ENCODE measurements at regions not wholly inside any gene's neighbourhood (a gene's known extent, or its start where the extent isn't known, plus 50 kb on each side); places are given as distances from the start of the nearest gene placed in this dataset.

DNA sequence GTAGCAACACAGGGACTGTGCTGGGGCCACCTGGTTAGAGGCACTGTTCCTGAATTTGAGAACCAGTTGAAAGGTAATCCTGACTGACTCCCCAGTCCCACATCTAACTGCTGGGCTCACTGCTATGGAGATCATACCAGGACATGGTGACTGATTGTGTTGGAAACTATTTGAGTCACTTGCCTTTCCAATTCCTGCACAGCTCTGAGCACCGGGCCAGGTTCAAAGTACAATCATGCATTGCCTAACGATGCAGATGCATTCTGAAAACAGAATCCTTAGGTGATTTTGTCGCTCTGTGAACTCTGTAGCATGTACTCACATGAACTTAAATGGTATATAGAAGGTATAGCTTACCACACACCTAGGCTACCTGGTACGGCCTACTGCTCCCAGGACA is 215.3 kb downstream of the BMP7 start (continued):
- TF ChIP-seq, protein P1, sequence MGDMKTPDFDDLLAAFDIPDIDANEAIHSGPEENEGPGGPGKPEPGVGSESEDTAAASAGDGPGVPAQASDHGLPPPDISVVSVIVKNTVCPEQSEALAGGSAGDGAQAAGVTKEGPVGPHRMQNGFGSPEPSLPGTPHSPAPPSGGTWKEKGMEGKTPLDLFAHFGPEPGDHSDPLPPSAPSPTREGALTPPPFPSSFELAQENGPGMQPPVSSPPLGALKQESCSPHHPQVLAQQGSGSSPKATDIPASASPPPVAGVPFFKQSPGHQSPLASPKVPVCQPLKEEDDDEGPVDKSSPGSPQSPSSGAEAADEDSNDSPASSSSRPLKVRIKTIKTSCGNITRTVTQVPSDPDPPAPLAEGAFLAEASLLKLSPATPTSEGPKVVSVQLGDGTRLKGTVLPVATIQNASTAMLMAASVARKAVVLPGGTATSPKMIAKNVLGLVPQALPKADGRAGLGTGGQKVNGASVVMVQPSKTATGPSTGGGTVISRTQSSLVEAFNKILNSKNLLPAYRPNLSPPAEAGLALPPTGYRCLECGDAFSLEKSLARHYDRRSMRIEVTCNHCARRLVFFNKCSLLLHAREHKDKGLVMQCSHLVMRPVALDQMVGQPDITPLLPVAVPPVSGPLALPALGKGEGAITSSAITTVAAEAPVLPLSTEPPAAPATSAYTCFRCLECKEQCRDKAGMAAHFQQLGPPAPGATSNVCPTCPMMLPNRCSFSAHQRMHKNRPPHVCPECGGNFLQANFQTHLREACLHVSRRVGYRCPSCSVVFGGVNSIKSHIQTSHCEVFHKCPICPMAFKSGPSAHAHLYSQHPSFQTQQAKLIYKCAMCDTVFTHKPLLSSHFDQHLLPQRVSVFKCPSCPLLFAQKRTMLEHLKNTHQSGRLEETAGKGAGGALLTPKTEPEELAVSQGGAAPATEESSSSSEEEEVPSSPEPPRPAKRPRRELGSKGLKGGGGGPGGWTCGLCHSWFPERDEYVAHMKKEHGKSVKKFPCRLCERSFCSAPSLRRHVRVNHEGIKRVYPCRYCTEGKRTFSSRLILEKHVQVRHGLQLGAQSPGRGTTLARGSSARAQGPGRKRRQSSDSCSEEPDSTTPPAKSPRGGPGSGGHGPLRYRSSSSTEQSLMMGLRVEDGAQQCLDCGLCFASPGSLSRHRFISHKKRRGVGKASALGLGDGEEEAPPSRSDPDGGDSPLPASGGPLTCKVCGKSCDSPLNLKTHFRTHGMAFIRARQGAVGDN (IDR thresholded peaks at IDR 0.05): no peak
- no peak for TF ChIP-seq HDGF (IDR thresholded peaks at IDR 0.05)

GRCh38 chr20:57053067-57053466 is 213.4 kb downstream of the BMP7 start:
- no peaks in the 10 kb centered on the region for H4K20me1 ChIP-seq (ENCODE audit: control insufficient read depth, insufficient read depth)
- BruUV-seq (replicated peaks): no TSS peak
- CTCF ChIA-PET: no interaction called here
- H3K79me2 ChIP-seq (ENCODE audit: control insufficient read depth, insufficient read depth, low read length): no peaks in the 10 kb centered on the region
- no peaks in the 10 kb centered on the region for H3K9me3 ChIP-seq (replicated peaks; ENCODE audit: control insufficient read depth, insufficient read depth, low read length)
- ATAC-seq (no peak), DNase-seq (ENCODE audit: low read depth, low spot score) (no peak), FAIRE-seq (no peak)
- H3K27me3 ChIP-seq (replicated peaks in 1 of 2; ENCODE audit: control insufficient read depth in 2 of 2, insufficient read depth in 2 of 2, low read length in 1 of 2): no peaks in the 10 kb centered on the region
- no peaks in the 10 kb centered on the region for H3K4me1 ChIP-seq (ENCODE audit: control insufficient read depth, insufficient read depth, low read length)
- 28% methylated on average over 5 of the region's 5 CpGs for WGBS (ENCODE audit: insufficient coverage, insufficient replicate concordance, low lambda C conversion rate, missing lambda C conversion rate)
- no peak overlapping the region for H3K27ac ChIP-seq (ENCODE audit: control insufficient read depth, insufficient read depth)
- POLR2A ChIA-PET: no interaction called here
- SMC1A ChIA-PET (ENCODE audit: uncharacterized antibody, unreplicated experiment): no interaction called here
- no peak overlapping the region for H3K4me2 ChIP-seq (ENCODE audit: control insufficient read depth, insufficient read depth)
- intact Hi-C loops (cut with micrococcal nuclease; ENCODE audit: unreplicated experiment): no loop called here
- no peak overlapping the region for H3K4me3 ChIP-seq
- no peak overlapping the region for H3K9ac ChIP-seq (ENCODE audit: control insufficient read depth, insufficient read depth, low read length)
- H3K36me3 ChIP-seq (ENCODE audit: control insufficient read depth in 2 of 2, insufficient read depth in 2 of 2, low read length in 1 of 2): no peaks in the 10 kb centered on the region
- H2AFZ ChIP-seq (ENCODE audit: control insufficient read depth, low read depth, low read length): no peak overlapping the region
- RAD21 ChIA-PET (ENCODE audit: unreplicated experiment): no interaction called here
- in situ Hi-C loops (cut with MboI): no loop called here
- no peak for TF ChIP-seq FOS (IDR thresholded peaks at IDR 0.05; ENCODE audit: borderline replicate concordance, extremely low read depth, insufficient read length)
- no peak for TF ChIP-seq BCL11A (IDR thresholded peaks at IDR 0.05; ENCODE audit: low read depth, low read length)
- TF ChIP-seq MYC (IDR thresholded peaks at IDR 0.05; ENCODE audit: insufficient read depth, insufficient read length, insufficient replicate concordance, low read length, severe bottlenecking): no peak
- no peak for TF ChIP-seq EED (IDR thresholded peaks at IDR 0.05; ENCODE audit: low read depth)
- no peak for TF ChIP-seq IKZF1 (conservative IDR thresholded peaks at IDR 0.05)
- TF ChIP-seq PML (IDR thresholded peaks at IDR 0.05; ENCODE audit: low read length): no peak
- no peak for TF ChIP-seq SMC3 (IDR thresholded peaks at IDR 0.05; ENCODE audit: borderline replicate concordance, low read length)
- no peak for TF ChIP-seq ZNF592 (IDR thresholded peaks at IDR 0.05)
- TF ChIP-seq ASH2L (IDR thresholded peaks at IDR 0.05; ENCODE audit: borderline replicate concordance, low read depth): no peak
- TF ChIP-seq POLR2AphosphoS2 (IDR thresholded peaks at IDR 0.05; ENCODE audit: low read depth, low read length): no peak
- TF ChIP-seq ATF3 (IDR thresholded peaks at IDR 0.05; ENCODE audit: borderline replicate concordance, extremely low read depth, low read depth, low read length): no peak
- TF ChIP-seq HDGF (IDR thresholded peaks at IDR 0.05): no peak
